Endodermal cell (in vitro differentiated cells): ENCODE measurements at regions not wholly inside any gene's neighbourhood (a gene's known extent, or its start where the extent isn't known, plus 50 kb on each side); places are given as distances from the start of the nearest gene placed in this dataset.

Source experiments
- DNase-seq: peaks from one replicate; pipeline ENCODE4 v3.0.0-alpha.2; 2017
- H3K27ac ChIP-seq: 2 replicates; pipeline ENCODE4 v1.5.1; 2013; ENCODE audit warnings: mild to moderate bottlenecking, low read depth, low read length, moderate library complexity
- H3K27me3 ChIP-seq: 2 replicates; pipeline ENCODE4 v1.6.1; 2013; ENCODE audit warnings: mild to moderate bottlenecking, low read length, moderate library complexity; ENCODE audit not compliant: insufficient read depth, control insufficient read depth, poor library complexity, severe bottlenecking
- H3K36me3 ChIP-seq: 2 replicates; pipeline ENCODE4 v1.7.0; 2013; ENCODE audit warnings: mild to moderate bottlenecking, low read length, moderate library complexity; ENCODE audit not compliant: control insufficient read depth, insufficient read depth
- H3K4me1 ChIP-seq: one replicate; pipeline ENCODE4 v1.7.0; 2013; ENCODE audit warnings: low read length; ENCODE audit not compliant: control insufficient read depth, insufficient read depth
- H3K4me3 ChIP-seq: 2 replicates; pipeline ENCODE4 v1.5.1; 2013; ENCODE audit warnings: mild to moderate bottlenecking, low read length, moderate library complexity
- H3K9ac ChIP-seq: 2 replicates; pipeline ENCODE4 v1.6.1; 2013; ENCODE audit warnings: mild to moderate bottlenecking, low read length, moderate library complexity; ENCODE audit not compliant: poor library complexity, severe bottlenecking; ENCODE audit errors: extremely low read depth
- H3K9me3 ChIP-seq: 2 replicates; pipeline ENCODE4 v1.6.1; 2013; ENCODE audit warnings: mild to moderate bottlenecking, low read length, moderate library complexity; ENCODE audit not compliant: control insufficient read depth
- H3K27ac Mint-ChIP-seq: 2 replicates; pipeline ENCODE4 v1.8.0; 2020; ENCODE audit warnings: mixed read lengths
- H3K27me3 Mint-ChIP-seq: 2 replicates; pipeline ENCODE4 v1.8.0; 2021; ENCODE audit warnings: mild to moderate bottlenecking, mixed read lengths; ENCODE audit not compliant: insufficient read depth
- H3K36me3 Mint-ChIP-seq: 2 replicates; pipeline ENCODE4 v1.8.0; 2020; ENCODE audit warnings: low read depth, mixed read lengths
- H3K4me1 Mint-ChIP-seq: 2 replicates; pipeline ENCODE4 v1.8.0; 2020; ENCODE audit warnings: mixed read lengths
- H3K4me3 Mint-ChIP-seq: 2 replicates; pipeline ENCODE4 v1.8.0; 2020; ENCODE audit warnings: mild to moderate bottlenecking, moderate library complexity, mixed read lengths
- H3K9me3 Mint-ChIP-seq: 2 replicates; pipeline ENCODE4 v1.8.0; 2020; ENCODE audit warnings: mild to moderate bottlenecking, mixed read lengths
- whole genome bisulfite sequencing, 2 experiments: methylation state at CpG; one replicate each; pipeline versions ENCODE4 v1.1.5 to v1.1.7; 2013; ENCODE audit warnings: missing lambda C conversion rate in 2 of 2, mixed read lengths in 1 of 2; ENCODE audit not compliant: insufficient coverage in 1 of 2, insufficient read length in 1 of 2; 5-methylcytosine and 5-hydroxymethylcytosine counted together
- TF ChIP-seq, protein P1 (sequence below): fragments of 200-600 bp; sonication (generic); conservative IDR thresholded peaks from 2 replicates; pipeline ENCODE4 v1.5.0; 2021; ENCODE audit warnings: antibody characterized with exemption, mild to moderate bottlenecking

DNA sequence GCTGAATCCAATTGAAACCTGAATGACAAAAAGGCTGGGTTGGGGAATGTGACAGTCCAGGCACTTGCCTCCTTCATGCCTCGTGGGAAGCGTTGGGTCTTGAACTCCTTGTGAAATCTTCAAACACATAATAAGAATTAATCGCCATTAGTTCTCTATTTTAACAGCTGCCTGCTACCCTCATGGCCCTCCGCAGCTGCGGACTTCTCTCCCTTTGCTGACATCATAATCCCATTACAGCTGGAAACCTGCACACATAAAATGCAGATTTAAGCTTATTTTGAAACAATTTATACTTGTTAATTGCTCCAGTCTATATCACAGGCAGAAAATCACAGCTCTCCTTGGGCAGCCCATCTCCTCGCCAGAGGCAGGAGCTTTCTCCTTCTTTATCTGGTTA is 403.0 kb upstream of the MKI67 start:
- Histone ChIP-seq H3K4me3 (no peak overlapping the region), H3K4me1 (no peaks in the 10 kb centered on the region), H3K36me3 (no peaks in the 10 kb centered on the region), H3K9ac (no peak overlapping the region), H3K27me3 (no peaks in the 10 kb centered on the region), H3K9me3 (no peaks in the 10 kb centered on the region), H3K27ac (no peak overlapping the region)
- H3K27me3 Mint-ChIP-seq, result peaks cover 2% of the 10 kb centered on the region
- 77 to 95% methylated on average over 5 to 6 of the region's 6 CpGs for WGBS, 2 experiments
- no peak overlapping the region for H3K4me3 Mint-ChIP-seq
- no peak for DNase-seq
- H3K9me3 Mint-ChIP-seq, result no peaks in the 10 kb centered on the region
- no peak overlapping the region for H3K27ac Mint-ChIP-seq
- TF ChIP-seq, protein P1, sequence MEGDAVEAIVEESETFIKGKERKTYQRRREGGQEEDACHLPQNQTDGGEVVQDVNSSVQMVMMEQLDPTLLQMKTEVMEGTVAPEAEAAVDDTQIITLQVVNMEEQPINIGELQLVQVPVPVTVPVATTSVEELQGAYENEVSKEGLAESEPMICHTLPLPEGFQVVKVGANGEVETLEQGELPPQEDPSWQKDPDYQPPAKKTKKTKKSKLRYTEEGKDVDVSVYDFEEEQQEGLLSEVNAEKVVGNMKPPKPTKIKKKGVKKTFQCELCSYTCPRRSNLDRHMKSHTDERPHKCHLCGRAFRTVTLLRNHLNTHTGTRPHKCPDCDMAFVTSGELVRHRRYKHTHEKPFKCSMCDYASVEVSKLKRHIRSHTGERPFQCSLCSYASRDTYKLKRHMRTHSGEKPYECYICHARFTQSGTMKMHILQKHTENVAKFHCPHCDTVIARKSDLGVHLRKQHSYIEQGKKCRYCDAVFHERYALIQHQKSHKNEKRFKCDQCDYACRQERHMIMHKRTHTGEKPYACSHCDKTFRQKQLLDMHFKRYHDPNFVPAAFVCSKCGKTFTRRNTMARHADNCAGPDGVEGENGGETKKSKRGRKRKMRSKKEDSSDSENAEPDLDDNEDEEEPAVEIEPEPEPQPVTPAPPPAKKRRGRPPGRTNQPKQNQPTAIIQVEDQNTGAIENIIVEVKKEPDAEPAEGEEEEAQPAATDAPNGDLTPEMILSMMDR, result no peak
- no peaks in the 10 kb centered on the region for H3K4me1 Mint-ChIP-seq
- no peaks in the 10 kb centered on the region for H3K36me3 Mint-ChIP-seq

DNA sequence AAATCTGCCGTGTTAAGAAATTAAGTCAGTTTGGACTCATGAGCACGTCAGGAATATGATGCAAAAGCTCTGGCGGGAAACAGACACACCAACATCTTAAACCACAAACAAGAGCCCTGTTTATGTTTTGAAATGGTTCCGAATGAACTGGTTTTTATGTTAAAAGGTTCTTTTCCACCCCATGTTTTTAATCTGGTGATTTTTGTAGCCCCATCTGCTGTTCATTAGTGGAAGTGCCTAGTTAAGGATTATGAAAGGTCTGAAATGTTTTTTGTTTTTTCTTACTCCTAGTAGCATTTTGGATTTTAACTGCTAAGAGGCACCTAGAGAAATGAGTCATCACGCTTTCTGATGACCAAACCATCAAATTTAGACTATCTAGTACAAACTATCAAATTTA is 404.1 kb upstream of the MKI67 start:
- H3K27ac Mint-ChIP-seq, result no peak overlapping the region
- H3K9me3 Mint-ChIP-seq, result no peaks in the 10 kb centered on the region
- Histone ChIP-seq H3K9ac (no peak overlapping the region), H3K9me3 (no peaks in the 10 kb centered on the region), H3K4me1 (no peaks in the 10 kb centered on the region), H3K36me3 (no peaks in the 10 kb centered on the region), H3K27ac (no peak overlapping the region), H3K27me3 (no peaks in the 10 kb centered on the region), H3K4me3 (no peak overlapping the region)
- H3K27me3 Mint-ChIP-seq, result peaks cover 2% of the 10 kb centered on the region
- no peak for DNase-seq
- TF ChIP-seq, protein P1, result peak; percentile 82
- 66 to 90% methylated on average over 2 to 5 of the region's 5 CpGs for WGBS, 2 experiments
- H3K4me1 Mint-ChIP-seq, result no peaks in the 10 kb centered on the region
- no peaks in the 10 kb centered on the region for H3K36me3 Mint-ChIP-seq
- H3K4me3 Mint-ChIP-seq, result no peak overlapping the region

DNA sequence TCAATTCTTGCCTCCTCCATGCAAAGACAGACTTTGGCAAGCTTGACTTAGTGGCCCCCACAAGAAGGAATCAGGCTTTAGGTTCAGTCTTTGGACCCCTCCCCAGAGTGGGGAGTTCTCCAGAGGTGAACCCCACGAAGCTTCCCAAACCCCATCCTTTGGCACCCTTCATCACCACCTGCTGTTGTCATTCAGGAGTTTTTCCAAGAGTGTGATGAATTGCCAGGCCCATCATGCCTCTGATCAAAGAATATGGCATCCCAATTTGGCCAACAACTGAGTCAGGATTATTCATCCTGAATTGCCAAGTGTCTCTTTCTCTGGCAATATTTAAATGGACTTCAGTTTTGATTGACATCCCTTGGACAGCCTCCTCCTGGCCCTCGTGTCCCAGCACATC is 404.7 kb upstream of the MKI67 start:
- Mint-ChIP-seq H3K27ac (no peak overlapping the region), H3K9me3 (no peaks in the 10 kb centered on the region), H3K27me3 (peaks cover 2% of the 10 kb centered on the region), H3K4me1 (no peaks in the 10 kb centered on the region), H3K4me3 (no peak overlapping the region), H3K36me3 (no peaks in the 10 kb centered on the region)
- H3K9me3 ChIP-seq, result no peaks in the 10 kb centered on the region
- no peaks in the 10 kb centered on the region for H3K27me3 ChIP-seq
- WGBS, 2 experiments, result 80 to 85% methylated on average over 1 to 2 of the region's 2 CpGs
- no peaks in the 10 kb centered on the region for H3K36me3 ChIP-seq
- H3K9ac ChIP-seq, result no peak overlapping the region
- H3K27ac ChIP-seq, result no peak overlapping the region
- no peaks in the 10 kb centered on the region for H3K4me1 ChIP-seq
- no peak for DNase-seq
- no peak overlapping the region for H3K4me3 ChIP-seq
- TF ChIP-seq, protein P1, result no peak
